HL-60 (cell line): ENCODE measurements at regions not wholly inside any gene's neighbourhood (a gene's known extent, or its start where the extent isn't known, plus 50 kb on each side); places are given as distances from the start of the nearest gene placed in this dataset.

Experiments
- DNase-seq, 2 experiments: peaks; one replicate each; pipeline ENCODE4 v3.0.0-alpha.2; 2010 to 2020; ENCODE audit warnings: low read depth in 1 of 2, low spot score in 1 of 2
- H3K27ac ChIP-seq: fragments of 250-450 bp; sonication (Bioruptor Pico); replicated peaks from 2 replicates; pipeline ENCODE4 v1.5.1; 2020; ENCODE audit warnings: mild to moderate bottlenecking, moderate library complexity
- H3K27me3 ChIP-seq: fragments of 250-450 bp; sonication (Bioruptor Pico); 2 replicates; pipeline ENCODE4 v1.5.1; 2021; ENCODE audit warnings: mild to moderate bottlenecking, moderate library complexity; ENCODE audit not compliant: insufficient read depth, poor library complexity, severe bottlenecking
- H3K4me3 ChIP-seq: replicated peaks from 2 replicates; pipeline ENCODE4 v1.5.1; 2011; ENCODE audit warnings: mild to moderate bottlenecking, control low read depth, low read length; ENCODE audit not compliant: insufficient read depth
- CTCF ChIP-seq: IDR thresholded peaks from one replicate; pipeline ENCODE4 v1.5.1; 2011; ENCODE audit warnings: low read length, control low read depth, inconsistent platforms; ENCODE audit not compliant: insufficient read depth
- GABPA ChIP-seq: IDR thresholded peaks from 2 replicates; pipeline ENCODE4 v1.6.1; 2012; ENCODE audit warnings: low read depth
- POLR2AphosphoS5 ChIP-seq: IDR thresholded peaks from 2 replicates; pipeline ENCODE4 v1.6.1; 2012; ENCODE audit warnings: low read depth
- REST ChIP-seq: IDR thresholded peaks from 2 replicates; pipeline ENCODE4 v1.6.1; 2012; ENCODE audit warnings: low read depth; ENCODE audit not compliant: insufficient replicate concordance
- SPI1 ChIP-seq: IDR thresholded peaks from 2 replicates; pipeline ENCODE4 v1.6.1; 2012; ENCODE audit warnings: low read depth, mild to moderate bottlenecking, borderline replicate concordance

- no peak overlapping the region for H3K4me3 ChIP-seq
- H3K27ac ChIP-seq, result no peak overlapping the region
- no peaks in the 10 kb centered on the region for H3K27me3 ChIP-seq
- no peak for TF ChIP-seq POLR2AphosphoS5
- TF ChIP-seq CTCF, result no peak
- no peak for TF ChIP-seq REST
- TF ChIP-seq SPI1, result no peak
- TF ChIP-seq GABPA, result no peak
- DNase-seq, result no peak
Observed at GRCh38 chr3:64408770-64409169, 183.5 kb upstream of the PRICKLE2 start.

- DNase-seq, result no peak
- Histone ChIP-seq H3K27ac (no peak overlapping the region), H3K4me3 (no peak overlapping the region), H3K27me3 (no peaks in the 10 kb centered on the region)
- TF ChIP-seq POLR2AphosphoS5 (no peak), GABPA (no peak), SPI1 (no peak), CTCF (no peak), REST (no peak)
Observed at GRCh38 chr3:64406271-64406670, 181.0 kb upstream of the PRICKLE2 start.

DNA sequence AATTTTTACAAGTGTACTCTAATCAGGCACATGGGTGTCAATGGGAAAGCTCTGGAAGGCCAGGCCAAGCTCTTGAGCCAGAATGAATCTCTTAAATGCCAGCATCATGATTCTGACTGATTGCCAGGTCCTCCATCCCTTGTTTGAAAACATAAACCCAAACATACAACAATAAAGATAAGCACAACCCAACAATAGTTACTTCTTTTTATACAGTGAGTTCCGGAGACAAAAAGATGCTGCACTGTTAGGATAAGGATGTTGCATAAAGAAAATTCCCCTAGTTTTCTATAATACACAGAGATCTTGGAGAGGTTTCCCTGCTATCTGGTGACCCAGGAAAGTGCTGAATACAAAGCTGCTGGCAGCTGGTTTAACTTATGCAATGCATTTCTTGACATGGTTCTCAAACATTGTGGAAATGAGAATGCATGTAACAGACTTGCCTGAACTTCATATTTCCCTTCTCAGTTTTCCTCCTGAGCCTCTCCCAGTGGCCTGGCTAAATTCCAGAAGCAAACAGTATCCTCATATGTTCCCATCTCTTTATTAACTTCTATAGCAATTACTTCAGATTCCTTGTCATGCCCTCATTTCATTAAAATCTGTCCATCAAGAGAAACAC, 180.1 kb upstream of the PRICKLE2 start:
- no peak for TF ChIP-seq POLR2AphosphoS5
- no peak for TF ChIP-seq GABPA
- no peak for TF ChIP-seq SPI1
- no peak for TF ChIP-seq CTCF
- no peak for TF ChIP-seq REST
- Histone ChIP-seq H3K27me3 (no peaks in the 10 kb centered on the region), H3K4me3 (no peak overlapping the region), H3K27ac (no peak overlapping the region)
- no peak for DNase-seq
